ENCODE measurements at regions not wholly inside any gene's neighbourhood (a gene's known extent, or its start where the extent isn't known, plus 50 kb on each side); places are given as distances from the start of the nearest gene placed in this dataset.

GRCh38 chr10:29142516-29143314 lies 146.2 kb upstream of the LYZL1 start:
- Histone ChIP-seq H4K20me1 (ENCODE audit: control insufficient read depth, extremely low read depth, insufficient read depth, low read length) (no peaks in the 10 kb centered on the region), H3K27ac (ENCODE audit: insufficient read depth, low read length) (no peak overlapping the region), H3K36me3 (ENCODE audit: control insufficient read depth, insufficient read depth, low read length) (no peaks in the 10 kb centered on the region), H3K9ac (ENCODE audit: insufficient read depth, low read length) (no peak overlapping the region), H2AFZ (ENCODE audit: low read length) (no peak overlapping the region), H3K4me3 (replicated peaks in 1 of 4; ENCODE audit: control extremely low read depth in 1 of 4, insufficient read depth in 1 of 4, low read depth in 3 of 4, low read length in 4 of 4) (no peak overlapping the region), H3K79me2 (ENCODE audit: control insufficient read depth, insufficient read depth, low read length) (no peaks in the 10 kb centered on the region), H3K9me3 (ENCODE audit: control insufficient read depth, insufficient read depth, low read depth, low read length) (no peaks in the 10 kb centered on the region), H3K27me3 (ENCODE audit: control insufficient read depth, insufficient read depth, low read length) (no peaks in the 10 kb centered on the region), H3K4me1 (ENCODE audit: control insufficient read depth, extremely low read depth, insufficient read depth, low read length) (peaks cover 7% of the 10 kb centered on the region), H3K4me2 (ENCODE audit: extremely low read depth, insufficient read depth, low read length) (no peak overlapping the region)
- no peak for DNase-seq (ENCODE audit: low read depth in 2 of 2)
- TF ChIP-seq EZH2 (IDR thresholded peaks at IDR 0.05; ENCODE audit: low read length, missing control alignments) = no peak
- no peak for TF ChIP-seq CTCF (conservative IDR thresholded peaks at IDR 0.05 in 1 of 2, IDR thresholded peaks at IDR 0.05 in 1 of 2; ENCODE audit: low read depth in 1 of 2, low read length in 2 of 2)

GRCh38 chr10:29144126-29144525 lies 144.7 kb upstream of the LYZL1 start:
- Histone ChIP-seq H3K36me3 (ENCODE audit: control insufficient read depth, insufficient read depth, low read length) (no peaks in the 10 kb centered on the region), H3K4me2 (ENCODE audit: extremely low read depth, insufficient read depth, low read length) (no peak overlapping the region), H3K4me1 (ENCODE audit: control insufficient read depth, extremely low read depth, insufficient read depth, low read length) (peaks cover 7% of the 10 kb centered on the region), H3K27me3 (ENCODE audit: control insufficient read depth, insufficient read depth, low read length) (no peaks in the 10 kb centered on the region), H3K27ac (ENCODE audit: insufficient read depth, low read length) (no peak overlapping the region), H2AFZ (ENCODE audit: low read length) (no peak overlapping the region), H3K4me3 (replicated peaks in 1 of 4; ENCODE audit: control extremely low read depth in 1 of 4, insufficient read depth in 1 of 4, low read depth in 3 of 4, low read length in 4 of 4) (no peak overlapping the region), H3K9ac (ENCODE audit: insufficient read depth, low read length) (no peak overlapping the region), H4K20me1 (ENCODE audit: control insufficient read depth, extremely low read depth, insufficient read depth, low read length) (no peaks in the 10 kb centered on the region), H3K79me2 (ENCODE audit: control insufficient read depth, insufficient read depth, low read length) (no peaks in the 10 kb centered on the region), H3K9me3 (ENCODE audit: control insufficient read depth, insufficient read depth, low read depth, low read length) (no peaks in the 10 kb centered on the region)
- no peak for TF ChIP-seq EZH2 (IDR thresholded peaks at IDR 0.05; ENCODE audit: low read length, missing control alignments)
- no peak for TF ChIP-seq CTCF (conservative IDR thresholded peaks at IDR 0.05 in 1 of 2, IDR thresholded peaks at IDR 0.05 in 1 of 2; ENCODE audit: low read depth in 1 of 2, low read length in 2 of 2)
- DNase-seq (ENCODE audit: low read depth in 2 of 2) = peak in 1 of 2 donors; percentile 40

DNA sequence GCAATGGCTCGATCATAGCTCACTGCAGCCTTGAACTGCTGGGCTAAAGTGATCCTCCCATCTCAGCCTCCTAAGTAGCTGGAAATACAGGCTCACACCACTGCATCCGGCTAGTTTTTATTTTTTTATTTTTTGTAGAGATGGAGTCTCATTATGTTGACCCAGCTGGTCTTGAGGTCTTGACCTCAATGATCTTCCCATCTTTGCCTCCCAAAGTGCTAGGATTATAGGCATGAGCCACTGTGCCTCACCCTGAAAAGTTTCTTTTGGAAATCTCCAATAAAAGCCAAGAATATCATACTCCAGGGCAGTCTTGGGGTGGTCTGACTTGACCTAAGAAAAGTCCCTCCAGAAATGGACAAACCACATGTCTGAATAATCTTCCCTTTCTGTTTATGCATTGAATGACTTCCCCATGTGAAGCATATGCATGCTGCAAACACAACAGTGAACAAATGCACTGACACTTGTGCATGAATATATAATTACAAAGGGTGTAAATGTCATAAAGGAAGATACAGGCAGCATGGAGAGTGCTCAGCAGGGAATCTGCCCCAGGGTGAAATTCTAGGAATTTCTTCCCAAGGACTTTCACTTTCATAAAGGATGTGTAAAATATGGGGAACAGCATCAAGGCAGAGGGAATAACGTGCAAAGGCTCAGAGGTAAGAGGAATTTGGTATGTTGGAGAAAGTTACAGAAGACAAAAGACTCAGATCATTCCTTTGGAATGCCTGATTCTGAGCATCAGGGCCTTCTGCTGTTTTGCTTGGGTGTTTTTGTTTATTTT lies 142.4 kb upstream of the LYZL1 start:
- Histone ChIP-seq H3K79me2 (ENCODE audit: control insufficient read depth, insufficient read depth, low read length) (no peaks in the 10 kb centered on the region), H3K4me2 (ENCODE audit: extremely low read depth, insufficient read depth, low read length) (no peak overlapping the region), H4K20me1 (ENCODE audit: control insufficient read depth, extremely low read depth, insufficient read depth, low read length) (no peaks in the 10 kb centered on the region), H3K27me3 (ENCODE audit: control insufficient read depth, insufficient read depth, low read length) (no peaks in the 10 kb centered on the region), H3K4me1 (ENCODE audit: control insufficient read depth, extremely low read depth, insufficient read depth, low read length) (peaks cover under 1% of the 10 kb centered on the region), H3K4me3 (replicated peaks in 1 of 4; ENCODE audit: control extremely low read depth in 1 of 4, insufficient read depth in 1 of 4, low read depth in 3 of 4, low read length in 4 of 4) (no peak overlapping the region), H3K27ac (ENCODE audit: insufficient read depth, low read length) (no peak overlapping the region), H3K9ac (ENCODE audit: insufficient read depth, low read length) (no peak overlapping the region), H2AFZ (ENCODE audit: low read length) (no peak overlapping the region), H3K9me3 (ENCODE audit: control insufficient read depth, insufficient read depth, low read depth, low read length) (no peaks in the 10 kb centered on the region), H3K36me3 (ENCODE audit: control insufficient read depth, insufficient read depth, low read length) (no peaks in the 10 kb centered on the region)
- DNase-seq (ENCODE audit: low read depth in 2 of 2) = no peak
- TF ChIP-seq CTCF (conservative IDR thresholded peaks at IDR 0.05 in 1 of 2, IDR thresholded peaks at IDR 0.05 in 1 of 2; ENCODE audit: low read depth in 1 of 2, low read length in 2 of 2) (no peak), EZH2 (IDR thresholded peaks at IDR 0.05; ENCODE audit: low read length, missing control alignments) (no peak)

Measured in fibroblast of lung (primary cell).